HG03342 (cell line): ENCODE measurements at regions not wholly inside any gene's neighbourhood (a gene's known extent, or its start where the extent isn't known, plus 50 kb on each side); places are given as distances from the start of the nearest gene placed in this dataset.

ENCODE experiments used
- ATAC-seq: cut with Tn5 transposase; IDR thresholded peaks from one replicate; pipeline ENCODE4 v1.9.1; 2021; ENCODE audit warnings: mild to moderate bottlenecking, moderate library complexity; ENCODE audit not compliant: unreplicated experiment

GRCh38 chr3:117954131-117954530, 1080.5 kb downstream of the IGSF11 start:
- no peak for ATAC-seq

- no peak for ATAC-seq
Measured at GRCh38 chr3:117955196-117955595, 1079.5 kb downstream of the IGSF11 start.

- no peak for ATAC-seq
Measured at GRCh38 chr3:117958027-117958426, 1076.6 kb downstream of the IGSF11 start.

- ATAC-seq: no peak
Measured at GRCh38 chr3:117962750-117963149, 1071.9 kb downstream of the IGSF11 start.

DNA sequence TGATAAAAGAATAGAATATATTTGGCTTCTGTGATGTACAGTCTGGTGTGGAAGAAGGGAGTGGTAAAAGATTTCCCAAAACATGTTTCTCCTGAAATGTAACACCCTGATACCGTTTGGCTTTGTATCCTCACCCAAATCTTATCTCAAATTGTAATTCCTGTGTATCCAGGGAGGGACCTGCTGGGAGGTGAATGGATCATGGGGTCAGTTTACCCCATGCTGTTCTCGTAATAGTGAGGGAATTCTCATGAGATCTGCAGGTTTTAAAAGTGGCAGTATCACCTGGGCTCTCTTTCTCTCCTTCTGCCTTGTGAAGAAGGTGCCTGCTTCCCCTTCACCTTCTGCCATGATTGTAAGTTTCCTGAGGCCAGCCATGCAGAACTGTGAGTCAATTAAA, 1070.8 kb downstream of the IGSF11 start:
- no peak for ATAC-seq

DNA sequence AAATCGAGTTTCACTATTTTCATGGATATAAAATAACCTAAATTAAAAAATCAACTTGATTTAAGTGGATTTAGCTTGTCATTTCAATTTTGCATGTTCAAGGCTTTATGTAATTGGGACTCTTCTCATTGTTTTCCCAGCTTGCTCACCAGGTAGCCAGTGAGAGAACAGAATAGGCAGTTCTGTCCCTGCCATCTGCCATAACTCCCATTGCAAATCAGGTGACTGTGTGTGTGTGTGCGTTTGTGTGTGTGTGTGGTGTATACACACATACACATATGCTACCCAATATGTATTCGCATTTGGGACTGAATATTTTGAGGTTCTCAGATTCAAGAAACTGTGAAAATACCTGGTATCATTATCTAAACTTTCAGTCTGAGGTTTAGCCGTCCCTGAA, 1069.8 kb downstream of the IGSF11 start:
- ATAC-seq: no peak

DNA sequence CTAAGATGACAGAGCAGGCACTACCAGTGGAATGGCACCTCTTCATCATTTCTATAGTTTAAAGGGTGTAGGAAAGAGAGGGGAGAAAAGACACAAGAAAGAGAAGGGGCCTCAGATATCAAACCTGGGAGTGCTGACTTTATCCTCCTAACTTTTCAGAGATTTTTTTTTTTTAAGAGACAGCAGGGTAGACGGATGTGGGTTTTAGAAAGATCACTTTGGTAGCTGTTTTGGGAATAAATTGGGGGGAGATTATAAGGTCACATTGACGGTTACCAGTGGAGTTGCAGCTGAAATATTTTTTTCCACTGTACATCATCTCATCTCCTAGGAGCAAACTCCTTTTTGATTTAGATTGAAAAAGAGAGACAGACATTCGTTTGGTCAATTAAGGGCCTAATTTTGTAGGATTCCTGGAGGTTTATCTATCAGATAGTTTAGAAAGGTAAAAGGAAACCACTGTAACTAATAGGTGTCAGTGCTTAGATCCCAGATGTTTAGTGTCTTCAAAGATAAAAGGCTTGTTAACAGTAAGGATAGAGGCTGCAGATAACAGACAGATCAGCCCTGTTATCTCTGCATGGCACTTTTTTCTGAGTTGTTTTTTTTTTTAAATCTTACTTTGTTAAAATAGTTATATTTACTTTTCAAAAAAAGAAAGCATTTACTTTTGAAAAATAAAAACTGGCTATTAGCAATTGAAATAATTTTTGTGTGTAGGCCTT, 1057.0 kb downstream of the IGSF11 start:
- ATAC-seq: no peak

- no peak for ATAC-seq
Measured at GRCh38 chr3:117979466-117979865, 1055.2 kb downstream of the IGSF11 start.

DNA sequence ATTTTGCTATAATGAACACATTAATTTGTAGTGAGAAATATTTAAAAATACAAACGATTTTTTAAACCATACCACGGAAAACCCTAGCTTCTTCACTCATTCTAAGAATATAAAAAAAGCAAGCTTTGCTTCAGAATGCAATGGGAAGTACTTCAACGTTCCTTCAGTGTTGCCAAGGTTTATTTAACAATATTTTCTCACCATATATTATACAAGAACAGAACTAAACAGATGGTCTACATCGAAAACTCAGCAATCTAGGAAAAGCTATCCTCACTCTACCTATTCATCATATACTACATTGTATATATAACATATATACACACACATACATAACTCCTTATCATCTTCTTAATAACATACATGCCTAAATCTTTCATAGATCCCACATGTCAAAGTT, 1047.4 kb downstream of the IGSF11 start:
- no peak for ATAC-seq

DNA sequence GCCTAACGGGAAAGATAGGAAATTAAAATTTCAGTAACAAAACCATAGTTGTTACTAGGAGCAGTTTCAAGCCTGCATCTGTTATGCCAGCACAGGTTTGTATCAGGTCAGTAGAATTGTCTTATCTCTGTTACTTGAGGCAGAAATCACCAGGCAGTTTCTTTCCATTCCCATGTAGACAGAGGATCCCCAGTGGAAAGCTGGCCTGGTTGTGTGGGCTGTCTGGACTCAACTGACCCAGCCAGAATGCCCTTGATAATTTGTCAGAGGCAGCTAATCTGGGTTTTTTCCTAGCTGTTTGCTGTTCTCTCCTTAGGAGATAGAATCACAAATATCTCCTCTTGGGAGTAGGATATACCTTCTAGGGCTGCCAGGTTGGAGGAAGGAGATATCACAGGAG, 1044.7 kb downstream of the IGSF11 start:
- ATAC-seq: no peak

DNA sequence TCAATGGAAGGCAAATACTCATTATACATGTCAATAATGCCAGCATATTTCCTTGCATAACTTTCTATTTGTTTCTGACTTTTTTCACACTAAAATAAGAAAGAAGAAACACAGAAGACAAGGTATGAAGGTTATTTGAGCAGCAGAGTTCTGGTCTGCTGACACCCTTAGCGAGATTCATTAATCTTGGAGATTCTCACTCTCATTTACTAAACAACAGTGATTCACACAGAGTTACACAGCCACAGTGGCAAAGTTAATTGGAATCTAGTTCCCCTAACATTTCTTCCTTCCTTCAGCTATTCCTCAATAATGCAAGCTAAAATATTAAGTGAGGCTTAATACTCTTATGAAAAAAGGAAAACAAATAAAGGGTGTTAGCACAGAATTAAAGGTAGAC, 1044.0 kb downstream of the IGSF11 start:
- no peak for ATAC-seq

DNA sequence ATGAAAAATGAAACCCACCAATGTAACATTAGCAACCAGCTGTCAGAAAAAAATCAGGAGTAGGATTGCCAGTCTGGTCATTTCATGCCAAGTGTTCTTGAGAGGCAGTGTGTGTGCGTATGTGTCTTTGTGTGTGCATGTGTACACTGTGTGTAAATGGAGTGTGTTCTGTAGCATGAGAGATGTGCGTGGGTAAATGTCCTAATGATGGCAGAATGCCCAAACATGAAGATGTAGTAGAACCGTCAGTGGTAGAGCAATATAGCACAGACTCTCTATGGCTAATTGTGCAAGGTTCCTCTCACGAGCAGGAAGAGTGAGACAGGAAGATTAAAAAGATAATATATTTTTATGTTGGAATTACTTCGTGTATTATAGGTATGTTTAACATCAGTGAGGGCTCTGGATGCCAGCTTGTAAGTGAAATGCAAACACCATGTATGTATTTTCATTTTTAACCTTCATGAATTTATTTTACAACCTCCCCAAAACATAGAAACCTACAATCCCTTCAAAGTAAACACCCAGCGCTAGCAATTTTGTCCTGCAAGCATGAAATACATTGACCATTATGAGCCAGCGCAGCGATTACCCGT, 1038.7 kb downstream of the IGSF11 start:
- ATAC-seq: no peak

- ATAC-seq: peak; percentile 99
Measured at GRCh38 chr3:117997201-117998049, 1037.2 kb downstream of the IGSF11 start.

DNA sequence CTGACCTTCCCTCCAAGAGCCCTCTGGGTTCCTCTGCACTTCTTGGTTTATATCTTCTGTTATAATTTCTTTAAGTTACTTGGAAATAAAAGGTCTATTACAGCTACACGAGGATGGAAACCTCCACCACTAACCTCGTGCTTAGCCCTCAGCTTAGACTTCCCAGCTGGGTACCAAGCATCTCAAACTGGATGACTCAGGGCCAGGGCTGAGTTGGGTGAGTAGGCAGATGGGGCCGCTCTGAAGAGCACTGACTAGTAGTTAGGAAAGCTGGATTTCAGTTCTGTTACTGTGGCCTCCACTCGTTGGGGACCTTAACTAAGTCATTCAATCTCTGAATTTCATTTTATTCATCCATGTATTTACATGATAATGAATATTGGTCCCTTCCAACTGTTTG, 1036.6 kb downstream of the IGSF11 start:
- ATAC-seq: no peak

- ATAC-seq: no peak
Measured at GRCh38 chr3:118000219-118000618, 1034.4 kb downstream of the IGSF11 start.

DNA sequence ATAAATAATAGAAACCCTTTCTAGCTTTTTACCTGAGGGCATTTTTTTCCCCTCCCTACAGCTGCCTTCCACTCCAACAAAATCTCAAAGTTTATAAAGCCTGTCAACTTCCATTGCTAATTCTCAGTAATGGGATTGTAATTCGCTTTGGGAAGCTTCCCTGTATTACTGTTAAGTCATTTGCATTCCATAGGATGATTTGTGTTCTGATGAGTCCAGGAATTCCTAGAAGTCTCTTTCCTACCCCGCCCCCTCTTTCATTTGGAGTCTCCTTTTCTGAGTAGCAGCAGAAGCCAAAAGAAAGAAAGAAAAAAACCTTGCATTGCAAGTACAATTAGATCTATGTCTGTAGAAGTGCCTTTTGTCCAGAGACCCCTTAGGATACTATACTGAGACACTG, 1033.3 kb downstream of the IGSF11 start:
- ATAC-seq: no peak

- ATAC-seq: no peak
Measured at GRCh38 chr3:118011910-118012309, 1022.7 kb downstream of the IGSF11 start.

DNA sequence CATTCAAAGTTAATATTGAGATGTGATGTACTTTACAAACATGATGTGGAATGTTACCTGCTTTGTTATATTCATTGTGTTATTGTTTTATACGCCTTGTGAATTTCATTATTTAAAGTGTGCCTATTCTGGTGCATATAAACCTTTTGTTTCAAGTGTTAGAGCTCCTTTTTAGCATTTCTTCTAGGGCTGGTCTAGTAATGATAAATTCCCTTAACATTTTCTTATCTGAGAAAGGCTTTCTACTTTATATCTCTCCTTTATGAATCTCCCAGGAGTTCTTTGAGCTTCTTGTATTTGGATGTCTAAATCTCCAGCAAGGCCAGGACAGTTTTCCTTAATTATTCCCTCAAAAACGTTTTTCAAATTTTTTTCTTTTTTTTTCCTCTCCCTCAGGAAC, 1005.6 kb downstream of the IGSF11 start:
- no peak for ATAC-seq

- ATAC-seq: no peak
Measured at GRCh38 chr3:118036215-118036614, 998.4 kb downstream of the IGSF11 start.

- no peak for ATAC-seq
Measured at GRCh38 chr3:118055381-118055780, 979.3 kb downstream of the IGSF11 start.

DNA sequence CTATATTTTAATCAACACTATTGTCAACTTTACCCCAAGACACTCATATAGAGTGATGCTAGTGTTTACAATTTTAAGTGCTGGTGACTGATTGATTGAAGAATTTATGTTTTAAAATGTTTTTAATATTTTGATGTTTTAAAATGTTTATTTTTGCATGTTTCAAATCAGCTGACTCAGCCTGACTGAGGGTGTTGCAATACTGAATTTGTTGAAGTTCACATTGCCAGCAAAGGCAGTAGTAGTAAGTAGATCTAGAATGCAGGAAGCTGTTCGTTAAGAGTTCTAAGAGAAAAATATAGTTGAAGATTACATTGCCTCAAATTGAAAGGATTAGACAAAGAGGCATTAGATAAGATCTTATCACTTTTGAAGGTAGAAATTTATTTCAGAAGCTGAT, 977.6 kb downstream of the IGSF11 start:
- no peak for ATAC-seq

DNA sequence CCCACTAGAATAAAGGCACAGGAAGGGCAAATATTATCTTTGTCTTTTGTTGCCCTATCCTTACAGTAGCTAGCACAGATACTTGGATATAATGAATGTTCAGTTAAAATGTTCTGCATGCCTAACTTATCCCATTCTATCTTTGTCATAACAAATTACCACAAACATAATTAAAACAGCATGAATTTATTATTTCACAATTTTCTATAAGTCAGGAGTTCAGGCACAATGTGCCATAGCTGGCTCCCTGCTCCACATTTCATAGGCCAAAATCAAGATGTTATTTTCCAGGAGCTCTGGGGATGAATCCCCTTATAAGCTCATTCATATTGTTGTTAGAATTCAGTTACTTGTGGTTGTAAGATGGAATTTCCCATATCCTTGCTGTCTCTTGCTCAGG, 975.5 kb downstream of the IGSF11 start:
- ATAC-seq: no peak
